ENCODE measurements at regions not wholly inside any gene's neighbourhood (a gene's known extent, or its start where the extent isn't known, plus 50 kb on each side); places are given as distances from the start of the nearest gene placed in this dataset.
"Not testable (repeated sequence)": the region's sequence is repeated elsewhere in the genome, so short reads cannot be mapped to it uniquely, and the experiment has no call there.

GRCh38 chr20:19026901-19027644 is 185.4 kb upstream of the SLC24A3 start:
- DNase-seq (ENCODE audit: low spot score): no peak

GRCh38 chr20:19027971-19028370 is 184.5 kb upstream of the SLC24A3 start:
- DNase-seq (ENCODE audit: low spot score): no peak

GRCh38 chr20:19041787-19042186 is 170.7 kb upstream of the SLC24A3 start:
- no peak for DNase-seq (ENCODE audit: low spot score)

GRCh38 chr20:19045371-19045770 is 167.1 kb upstream of the SLC24A3 start:
- DNase-seq (ENCODE audit: low spot score): no peak

GRCh38 chr20:19047040-19047950 is 165.1 kb upstream of the SLC24A3 start:
- DNase-seq (ENCODE audit: low spot score): no peak

GRCh38 chr20:19047951-19048296 is 164.5 kb upstream of the SLC24A3 start:
- no peak for DNase-seq (ENCODE audit: low spot score)

GRCh38 chr20:19048995-19049501 is 163.4 kb upstream of the SLC24A3 start:
- DNase-seq (ENCODE audit: low spot score): no peak

- DNase-seq (ENCODE audit: low spot score): no peak
Measured at GRCh38 chr20:19049514-19049913, 162.9 kb upstream of the SLC24A3 start.

- DNase-seq (ENCODE audit: low spot score): no peak
Measured at GRCh38 chr20:19056909-19057308, 155.5 kb upstream of the SLC24A3 start.

- DNase-seq (ENCODE audit: low spot score): not testable (repeated sequence)
Measured at GRCh38 chr20:19064788-19065187, 147.7 kb upstream of the SLC24A3 start.

- DNase-seq (ENCODE audit: low spot score): no peak
Measured at GRCh38 chr20:19067986-19068385, 144.5 kb upstream of the SLC24A3 start.

GRCh38 chr20:19070026-19070425 is 142.4 kb upstream of the SLC24A3 start:
- no peak for DNase-seq (ENCODE audit: low spot score)

GRCh38 chr20:19070681-19071445 is 141.6 kb upstream of the SLC24A3 start:
- DNase-seq (ENCODE audit: low spot score): no peak

GRCh38 chr20:19071446-19071725 is 141.1 kb upstream of the SLC24A3 start:
- no peak for DNase-seq (ENCODE audit: low spot score)

GRCh38 chr20:19071902-19072498 is 140.4 kb upstream of the SLC24A3 start:
- no peak for DNase-seq (ENCODE audit: low spot score)

- DNase-seq (ENCODE audit: low spot score): no peak
Measured at GRCh38 chr20:19072988-19073387, 139.5 kb upstream of the SLC24A3 start.

GRCh38 chr20:19073584-19074218 is 138.7 kb upstream of the SLC24A3 start:
- DNase-seq (ENCODE audit: low spot score): no peak

GRCh38 chr20:19074356-19074755 is 138.1 kb upstream of the SLC24A3 start:
- no peak for DNase-seq (ENCODE audit: low spot score)

GRCh38 chr20:19074828-19075516 is 137.5 kb upstream of the SLC24A3 start:
- no peak for DNase-seq (ENCODE audit: low spot score)

GRCh38 chr20:19077370-19078220 is 134.8 kb upstream of the SLC24A3 start:
- DNase-seq (ENCODE audit: low spot score): no peak
